ENCODE measurements at regions not wholly inside any gene's neighbourhood (a gene's known extent, or its start where the extent isn't known, plus 50 kb on each side); places are given as distances from the start of the nearest gene placed in this dataset.

- TF ChIP-seq, protein P1, sequence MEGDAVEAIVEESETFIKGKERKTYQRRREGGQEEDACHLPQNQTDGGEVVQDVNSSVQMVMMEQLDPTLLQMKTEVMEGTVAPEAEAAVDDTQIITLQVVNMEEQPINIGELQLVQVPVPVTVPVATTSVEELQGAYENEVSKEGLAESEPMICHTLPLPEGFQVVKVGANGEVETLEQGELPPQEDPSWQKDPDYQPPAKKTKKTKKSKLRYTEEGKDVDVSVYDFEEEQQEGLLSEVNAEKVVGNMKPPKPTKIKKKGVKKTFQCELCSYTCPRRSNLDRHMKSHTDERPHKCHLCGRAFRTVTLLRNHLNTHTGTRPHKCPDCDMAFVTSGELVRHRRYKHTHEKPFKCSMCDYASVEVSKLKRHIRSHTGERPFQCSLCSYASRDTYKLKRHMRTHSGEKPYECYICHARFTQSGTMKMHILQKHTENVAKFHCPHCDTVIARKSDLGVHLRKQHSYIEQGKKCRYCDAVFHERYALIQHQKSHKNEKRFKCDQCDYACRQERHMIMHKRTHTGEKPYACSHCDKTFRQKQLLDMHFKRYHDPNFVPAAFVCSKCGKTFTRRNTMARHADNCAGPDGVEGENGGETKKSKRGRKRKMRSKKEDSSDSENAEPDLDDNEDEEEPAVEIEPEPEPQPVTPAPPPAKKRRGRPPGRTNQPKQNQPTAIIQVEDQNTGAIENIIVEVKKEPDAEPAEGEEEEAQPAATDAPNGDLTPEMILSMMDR (IDR thresholded peaks at IDR 0.05; ENCODE audit: low read depth, low read length, missing input control) = no peak
- no peak for TF ChIP-seq EGR1 (IDR thresholded peaks at IDR 0.05; ENCODE audit: low read depth in 2 of 2)
- no peak for TF ChIP-seq MAX (IDR thresholded peaks at IDR 0.05)
- TF ChIP-seq ATF3 (IDR thresholded peaks at IDR 0.05) = no peak
- TF ChIP-seq JUND (IDR thresholded peaks at IDR 0.05) = no peak
- no peak for TF ChIP-seq REST (IDR thresholded peaks at IDR 0.05)
- no peak for TF ChIP-seq ZBTB33 (IDR thresholded peaks at IDR 0.05)
- no peak for TF ChIP-seq RAD21 (IDR thresholded peaks at IDR 0.05)
- TF ChIP-seq SP1 (IDR thresholded peaks at IDR 0.05) = no peak
Measured at GRCh38 chr3:124643453-124643852, 86.8 kb upstream of the UMPS start.

Data from liver (tissue), 3 donors.